Colonic mucosa (tissue), 4 donors: ENCODE measurements at regions not wholly inside any gene's neighbourhood (a gene's known extent, or its start where the extent isn't known, plus 50 kb on each side); places are given as distances from the start of the nearest gene placed in this dataset.

Experiments used
- DNase-seq: peaks from one replicate; pipeline ENCODE4 v3.0.0-alpha.2; 2020
- H3K27ac ChIP-seq: fragments of 200-600 bp; one replicate; pipeline ENCODE4 v1.8.0; 2021
- H3K27me3 ChIP-seq: fragments of 200-600 bp; one replicate; pipeline ENCODE4 v1.8.0; 2021
- H3K36me3 ChIP-seq: fragments of 200-600 bp; one replicate; pipeline ENCODE4 v1.8.0; 2021
- H3K4me1 ChIP-seq: fragments of 200-600 bp; one replicate; pipeline ENCODE4 v1.8.0; 2021; ENCODE audit warnings: mild to moderate bottlenecking
- H3K4me3 ChIP-seq: fragments of 200-600 bp; one replicate; pipeline ENCODE4 v1.8.0; 2021
- H3K9ac ChIP-seq, 2 donors: one replicate each; pipeline ENCODE4 v1.7.0; 2013; ENCODE audit warnings: control low read depth in 2 of 2, low read depth in 2 of 2, low read length in 2 of 2
- H3K9me3 ChIP-seq: fragments of 200-600 bp; one replicate; pipeline ENCODE4 v1.8.0; 2021
- intact Hi-C: fragments of 100-400 bp; cut with DNase I; formaldehyde crosslinking; loops from one replicate; pipeline ENCODE4 v1.14.1; 2022
- TF ChIP-seq, protein P1 (sequence below): fragments of 200-600 bp; IDR thresholded peaks from one replicate; pipeline ENCODE4 v1.8.0; 2022; ENCODE audit warnings: antibody characterized with exemption, mild to moderate bottlenecking
- donor health status: healthy.
- donor health status: DM: no; HTN: no; CAD: no.
- donor health status: DM: no; HTN: no; CAD: no.

DNA sequence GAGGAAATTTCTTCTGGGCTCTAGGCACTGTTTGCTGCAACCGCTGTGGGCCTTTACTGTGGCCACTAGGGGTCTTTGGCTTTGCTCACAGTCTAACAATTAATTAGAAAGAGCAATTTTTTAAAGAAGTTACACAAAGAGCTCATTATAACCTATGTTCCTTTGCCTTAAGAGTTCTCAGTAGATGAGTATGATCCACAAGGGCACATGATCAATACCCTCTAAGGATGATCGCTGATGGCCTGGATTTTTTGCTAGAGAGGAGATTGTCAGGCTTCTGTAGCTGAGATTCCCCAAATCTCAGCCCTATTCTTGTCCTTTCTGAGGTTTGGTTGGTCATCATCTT, 80.8 kb upstream of the RHOBTB1 start:
- TF ChIP-seq, protein P1, sequence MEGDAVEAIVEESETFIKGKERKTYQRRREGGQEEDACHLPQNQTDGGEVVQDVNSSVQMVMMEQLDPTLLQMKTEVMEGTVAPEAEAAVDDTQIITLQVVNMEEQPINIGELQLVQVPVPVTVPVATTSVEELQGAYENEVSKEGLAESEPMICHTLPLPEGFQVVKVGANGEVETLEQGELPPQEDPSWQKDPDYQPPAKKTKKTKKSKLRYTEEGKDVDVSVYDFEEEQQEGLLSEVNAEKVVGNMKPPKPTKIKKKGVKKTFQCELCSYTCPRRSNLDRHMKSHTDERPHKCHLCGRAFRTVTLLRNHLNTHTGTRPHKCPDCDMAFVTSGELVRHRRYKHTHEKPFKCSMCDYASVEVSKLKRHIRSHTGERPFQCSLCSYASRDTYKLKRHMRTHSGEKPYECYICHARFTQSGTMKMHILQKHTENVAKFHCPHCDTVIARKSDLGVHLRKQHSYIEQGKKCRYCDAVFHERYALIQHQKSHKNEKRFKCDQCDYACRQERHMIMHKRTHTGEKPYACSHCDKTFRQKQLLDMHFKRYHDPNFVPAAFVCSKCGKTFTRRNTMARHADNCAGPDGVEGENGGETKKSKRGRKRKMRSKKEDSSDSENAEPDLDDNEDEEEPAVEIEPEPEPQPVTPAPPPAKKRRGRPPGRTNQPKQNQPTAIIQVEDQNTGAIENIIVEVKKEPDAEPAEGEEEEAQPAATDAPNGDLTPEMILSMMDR: peak; percentile 24
- DNase-seq: no peak

DNA sequence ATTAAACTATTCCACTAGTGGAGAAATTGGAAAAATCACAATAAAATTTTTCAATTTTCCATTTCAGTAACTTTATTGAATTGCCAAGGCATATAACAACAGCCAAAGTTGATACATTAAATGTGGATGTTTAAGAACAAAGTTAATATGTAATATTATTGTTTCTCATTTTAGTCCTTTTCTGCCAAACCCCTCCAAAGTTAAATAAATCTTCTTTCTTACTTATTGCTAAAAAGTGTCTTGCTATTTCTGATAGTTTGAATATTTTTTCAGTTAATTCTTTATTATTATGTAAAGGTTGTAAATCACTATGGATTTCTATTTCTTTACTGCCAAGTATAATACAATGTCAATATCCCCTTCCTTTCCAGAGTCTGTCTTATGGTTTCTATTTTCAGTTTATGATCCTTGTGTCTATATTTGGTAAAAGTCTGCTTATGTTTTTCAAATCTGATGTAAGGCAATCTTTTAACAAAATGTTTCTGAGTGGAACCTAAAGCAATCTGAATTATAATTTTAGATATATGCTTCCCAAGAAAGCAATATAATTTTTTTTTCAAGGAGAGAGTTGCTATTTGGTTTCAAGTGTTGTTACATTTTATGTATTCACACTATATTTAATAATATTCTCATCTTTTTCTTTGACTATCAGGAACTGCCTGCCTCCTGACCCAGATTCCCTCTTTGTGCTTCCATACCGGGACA, 80.3 kb upstream of the RHOBTB1 start:
- H3K9ac ChIP-seq: no peak overlapping the region
- intact Hi-C loops: no loop called here
- H3K4me3 ChIP-seq: no peak overlapping the region
- no peaks in the 10 kb centered on the region for H3K9me3 ChIP-seq
- TF ChIP-seq, protein P1: no peak
- no peak overlapping the region for H3K27ac ChIP-seq
- H3K27me3 ChIP-seq: no peaks in the 10 kb centered on the region
- H3K36me3 ChIP-seq: no peaks in the 10 kb centered on the region
- DNase-seq: no peak
- no peaks in the 10 kb centered on the region for H3K4me1 ChIP-seq

More for the DNA sequence above, 80.8 kb upstream of the RHOBTB1 start:
- H3K9me3 ChIP-seq: no peaks in the 10 kb centered on the region
- no peak overlapping the region for H3K9ac ChIP-seq
- no peaks in the 10 kb centered on the region for H3K36me3 ChIP-seq
- no peaks in the 10 kb centered on the region for H3K27me3 ChIP-seq
- no peak overlapping the region for H3K4me3 ChIP-seq
- no peaks in the 10 kb centered on the region for H3K4me1 ChIP-seq
- intact Hi-C loops: no loop called here
- H3K27ac ChIP-seq: no peak overlapping the region

DNA sequence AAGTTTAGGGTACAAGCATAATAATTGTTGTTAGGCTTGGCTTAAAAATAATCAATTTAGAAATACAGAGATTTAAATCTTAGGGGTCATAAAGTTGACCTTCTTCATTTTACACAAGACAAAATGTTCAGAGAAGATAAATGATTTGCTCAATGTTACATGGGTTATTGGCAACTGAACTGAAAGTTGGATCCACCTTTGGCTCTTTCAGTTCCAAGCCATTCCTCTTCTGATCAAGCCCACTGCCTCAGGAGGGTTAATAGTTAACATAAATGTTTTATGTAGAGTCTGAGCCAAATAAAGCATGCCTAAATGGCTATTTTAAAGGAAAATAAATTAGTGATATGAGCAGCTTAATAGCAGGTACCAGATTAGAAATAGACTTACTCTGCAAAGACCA, 79.1 kb upstream of the RHOBTB1 start:
- intact Hi-C loops: no loop called here
- Histone ChIP-seq H3K27ac (no peak overlapping the region), H3K27me3 (no peaks in the 10 kb centered on the region), H3K36me3 (no peaks in the 10 kb centered on the region), H3K9me3 (no peaks in the 10 kb centered on the region), H3K9ac (no peak overlapping the region), H3K4me1 (no peaks in the 10 kb centered on the region), H3K4me3 (no peak overlapping the region)
- TF ChIP-seq, protein P1: no peak
- no peak for DNase-seq

DNA sequence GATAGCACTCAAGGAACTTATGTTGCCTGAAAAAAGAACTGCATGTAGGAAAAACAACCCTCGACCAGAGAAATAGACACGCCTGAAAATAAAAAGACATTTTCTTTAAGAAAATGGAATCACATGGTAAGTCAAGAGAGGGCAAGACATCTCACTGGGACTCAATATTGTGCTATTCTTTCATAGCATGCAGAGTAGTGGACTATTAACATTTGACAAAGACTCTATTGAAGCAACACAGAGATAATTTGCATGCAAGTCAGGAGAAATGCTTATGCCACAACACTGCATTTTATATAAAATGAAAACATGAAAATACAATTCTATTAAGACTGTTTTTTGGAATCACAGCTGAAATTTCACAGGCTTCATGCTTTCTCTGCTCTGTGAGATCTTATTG, 77.9 kb upstream of the RHOBTB1 start:
- Histone ChIP-seq H3K9me3 (no peaks in the 10 kb centered on the region), H3K4me1 (no peaks in the 10 kb centered on the region), H3K36me3 (no peaks in the 10 kb centered on the region), H3K27me3 (no peaks in the 10 kb centered on the region), H3K9ac (no peak overlapping the region), H3K4me3 (no peak overlapping the region), H3K27ac (no peak overlapping the region)
- TF ChIP-seq, protein P1: no peak
- intact Hi-C loops: no loop called here
- DNase-seq: no peak

DNA sequence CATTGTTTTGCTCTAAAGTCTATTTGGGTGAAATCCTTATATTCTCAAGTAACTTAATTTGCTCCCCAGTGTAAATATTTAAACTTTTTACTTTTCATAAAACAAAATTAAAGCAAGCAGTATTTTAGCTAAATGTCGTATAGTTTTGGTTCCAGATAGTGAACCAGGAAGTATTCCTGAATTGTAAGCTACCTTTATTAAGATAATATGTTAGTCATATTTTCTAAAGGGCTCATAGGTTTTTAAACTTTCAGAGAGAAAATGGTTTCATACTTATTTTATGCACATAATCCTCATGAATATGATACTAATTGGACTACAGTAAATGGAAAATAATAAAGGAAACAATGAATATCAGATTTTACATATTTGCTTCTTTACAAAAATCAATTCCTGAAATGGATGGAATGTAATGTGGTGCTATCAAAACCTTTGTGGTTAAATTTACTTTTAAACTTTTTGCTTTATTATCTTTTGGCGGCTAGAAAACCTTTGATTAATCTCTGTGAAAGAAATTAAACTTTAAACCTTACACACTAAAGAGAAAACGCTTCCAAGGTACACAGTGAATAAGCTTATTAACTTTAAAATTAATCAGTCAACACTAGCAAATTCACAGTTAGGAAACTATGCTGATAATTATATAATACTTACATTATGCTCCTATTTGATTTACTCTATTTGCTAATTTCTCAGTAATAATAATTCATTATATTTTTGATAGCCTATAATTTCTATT, 76.6 kb upstream of the RHOBTB1 start:
- H3K27ac ChIP-seq: no peak overlapping the region
- DNase-seq: no peak
- H3K9me3 ChIP-seq: no peaks in the 10 kb centered on the region
- H3K4me3 ChIP-seq: no peak overlapping the region
- no peaks in the 10 kb centered on the region for H3K27me3 ChIP-seq
- intact Hi-C loops: no loop called here
- H3K9ac ChIP-seq: no peak overlapping the region
- H3K36me3 ChIP-seq: no peaks in the 10 kb centered on the region
- TF ChIP-seq, protein P1: no peak
- H3K4me1 ChIP-seq: no peaks in the 10 kb centered on the region
